Stimulated activated CD8-positive, alpha-beta memory T cell treated with anti-CD3 and anti-CD28 coated beads, Interleukin-2, amount 100 ng/mL, for 48 hours (primary cell): ENCODE measurements at regions not wholly inside any gene's neighbourhood (a gene's known extent, or its start where the extent isn't known, plus 50 kb on each side); places are given as distances from the start of the nearest gene placed in this dataset.

ENCODE experiments used
- DNase-seq, 2 donors: peaks; one replicate each; pipeline ENCODE4 v3.0.0-alpha.2; 2020; ENCODE audit warnings: low read depth in 2 of 2

DNA sequence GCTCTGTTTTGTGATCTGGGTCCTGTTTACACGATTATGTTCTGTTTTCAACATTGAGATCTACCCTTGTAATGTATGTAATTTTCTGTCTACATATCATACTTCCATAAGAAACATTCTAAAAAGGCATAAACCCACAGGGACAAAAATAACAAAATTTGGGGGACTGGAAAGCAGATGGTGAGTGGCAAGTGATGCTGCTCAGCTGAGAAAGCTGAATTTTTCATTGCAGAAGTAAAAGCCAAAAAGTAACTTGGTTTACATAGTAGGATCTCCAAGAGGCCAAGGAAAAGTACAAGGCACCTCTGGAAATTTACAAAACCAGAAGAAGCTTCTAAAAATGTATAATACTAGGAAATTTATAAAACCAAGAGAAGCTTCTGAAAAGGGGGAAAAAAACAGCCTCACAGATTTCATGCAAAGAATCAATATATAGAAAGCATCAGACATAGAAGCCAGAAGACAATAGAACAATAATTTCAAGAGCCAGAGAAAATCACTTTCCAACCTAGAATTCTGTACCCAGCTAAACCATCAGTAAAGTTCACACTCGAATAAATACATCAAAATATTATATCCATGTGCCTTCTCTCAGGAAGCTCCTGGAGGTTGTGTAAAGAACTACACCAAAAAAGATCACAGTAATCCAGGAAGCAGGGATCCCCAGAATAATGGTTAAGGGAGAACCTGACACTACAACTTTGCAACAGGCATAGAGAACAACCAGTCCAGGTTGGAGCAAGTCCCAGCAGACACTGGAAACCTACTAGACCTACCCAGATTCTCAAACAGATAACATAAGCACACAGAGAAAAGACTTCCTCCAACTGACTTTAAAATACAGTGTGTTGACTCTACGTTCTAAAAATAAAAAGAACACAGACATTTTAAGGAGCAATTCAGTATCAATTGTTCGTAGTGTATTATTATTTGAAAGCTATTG, 401.7 kb upstream of the HS6ST1 start:
- no peak for DNase-seq

GRCh38 chr2:128721096-128721495, 402.4 kb upstream of the HS6ST1 start:
- DNase-seq: no peak

DNA sequence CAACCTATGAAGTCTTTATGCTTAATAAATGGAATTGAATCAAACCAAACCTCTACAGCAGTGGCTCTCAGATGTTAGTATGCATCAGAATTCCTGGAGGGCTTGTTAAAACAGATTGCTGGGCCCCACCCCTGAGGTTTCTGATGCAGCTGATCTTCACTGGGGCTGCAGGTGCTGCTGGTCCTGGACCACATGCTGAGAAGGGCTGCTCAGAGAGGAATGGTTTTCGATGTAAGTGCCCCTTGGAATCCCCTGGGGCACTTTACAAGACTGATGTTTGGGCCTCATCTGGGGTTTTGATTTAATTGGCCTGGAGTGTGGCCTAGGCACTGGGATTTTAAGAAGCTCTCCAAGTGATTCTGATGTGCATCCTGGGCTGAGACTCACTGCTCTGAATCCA, 403.8 kb upstream of the HS6ST1 start:
- no peak for DNase-seq

DNA sequence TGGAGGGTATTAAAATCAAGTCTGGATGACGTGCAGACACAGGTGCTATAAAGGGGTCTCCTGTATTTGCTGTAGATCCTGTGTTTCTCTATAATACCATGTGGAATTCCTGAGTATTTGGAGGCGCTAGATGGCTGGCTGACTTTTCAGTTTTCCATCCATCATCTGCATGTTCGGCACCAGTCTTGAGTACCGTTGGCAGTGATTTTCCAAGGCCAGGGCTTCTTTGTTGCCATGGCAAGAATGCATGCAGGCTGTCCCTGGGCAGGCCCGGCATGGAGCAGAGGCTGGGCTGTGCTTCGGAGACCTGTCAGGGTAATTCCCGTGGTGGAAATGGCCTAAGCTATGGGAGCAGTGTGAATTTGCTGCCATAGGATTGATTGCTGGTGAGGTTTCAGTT, 405.9 kb upstream of the HS6ST1 start:
- DNase-seq: no peak

GRCh38 chr2:128724972-128725371, 406.3 kb upstream of the HS6ST1 start:
- no peak for DNase-seq

DNA sequence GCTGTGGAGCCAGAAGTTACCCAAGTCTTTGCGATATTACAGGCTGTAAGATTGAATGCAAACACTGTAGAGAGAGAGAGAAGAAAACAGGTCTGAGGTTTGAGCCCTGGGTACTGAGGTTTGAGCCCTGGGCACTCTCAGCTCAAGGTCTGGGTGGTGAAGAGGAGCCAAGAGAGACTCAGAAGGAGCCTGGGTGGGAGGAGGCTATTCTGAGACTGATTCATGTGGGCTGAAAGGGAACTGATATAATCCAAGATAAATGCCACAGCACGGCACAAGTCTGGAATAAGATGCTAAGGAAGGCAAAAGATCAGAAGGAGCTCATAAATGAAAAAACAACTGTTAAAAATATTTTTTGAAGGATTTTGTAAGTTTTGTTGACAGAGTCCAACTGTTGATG, 407.6 kb upstream of the HS6ST1 start:
- no peak for DNase-seq

DNA sequence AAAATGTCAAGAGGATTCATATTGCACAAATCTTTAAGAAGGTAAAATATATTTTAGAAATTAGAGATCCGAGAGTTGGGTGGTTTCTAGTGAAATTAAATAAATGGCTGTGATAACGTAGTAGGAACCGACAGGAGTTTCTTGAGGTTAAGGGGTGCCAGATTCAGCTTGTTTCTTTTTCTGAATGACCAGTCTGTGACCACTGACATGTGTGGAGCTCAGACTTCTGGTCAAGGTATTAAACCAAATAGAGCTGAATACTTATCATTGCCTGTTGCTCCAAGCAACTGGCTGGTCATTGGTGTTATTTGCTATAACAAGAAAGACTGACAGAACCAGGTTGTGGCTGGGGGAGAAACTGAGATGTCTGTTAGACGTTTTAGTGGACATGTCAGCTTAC, 408.2 kb upstream of the HS6ST1 start:
- no peak for DNase-seq

DNA sequence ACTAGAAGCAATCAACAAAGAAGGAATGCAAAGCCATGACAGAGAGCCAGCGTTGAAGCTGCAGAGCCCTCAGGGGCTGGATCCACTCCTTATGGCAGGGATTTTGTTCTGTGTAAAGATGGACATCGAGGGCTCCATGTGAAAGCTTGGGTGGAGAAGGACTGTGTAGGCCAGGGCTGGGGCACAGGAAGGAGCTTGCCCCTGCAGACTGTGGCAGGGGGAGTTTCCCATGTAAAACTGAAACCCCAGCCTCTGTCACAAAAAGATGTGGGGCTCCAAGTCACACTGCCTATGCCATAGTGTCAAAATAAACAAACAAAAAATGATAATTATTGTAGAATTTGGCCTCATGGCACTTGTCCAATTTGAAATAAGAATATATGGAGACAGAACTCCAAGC, 408.7 kb upstream of the HS6ST1 start:
- DNase-seq: no peak

DNA sequence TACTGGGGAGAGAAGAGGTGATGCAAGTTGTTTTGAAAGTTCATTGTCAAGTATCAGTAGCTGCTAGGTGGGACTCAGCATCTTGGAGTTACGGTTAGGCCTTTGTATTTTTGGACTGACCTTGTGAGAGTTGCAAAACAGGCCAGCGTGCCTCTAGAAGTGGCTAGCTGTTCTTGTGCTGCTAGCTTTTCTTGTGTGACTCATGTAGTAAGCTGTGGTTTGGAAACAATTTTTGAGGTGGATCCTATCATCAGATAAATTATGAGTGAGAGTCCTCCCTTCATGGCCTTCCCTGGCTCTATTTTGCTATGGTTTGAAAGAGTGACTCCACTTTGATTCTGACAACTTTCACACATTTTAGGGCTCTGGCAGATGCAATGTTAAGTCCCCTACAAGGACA, 409.2 kb upstream of the HS6ST1 start:
- no peak for DNase-seq

DNA sequence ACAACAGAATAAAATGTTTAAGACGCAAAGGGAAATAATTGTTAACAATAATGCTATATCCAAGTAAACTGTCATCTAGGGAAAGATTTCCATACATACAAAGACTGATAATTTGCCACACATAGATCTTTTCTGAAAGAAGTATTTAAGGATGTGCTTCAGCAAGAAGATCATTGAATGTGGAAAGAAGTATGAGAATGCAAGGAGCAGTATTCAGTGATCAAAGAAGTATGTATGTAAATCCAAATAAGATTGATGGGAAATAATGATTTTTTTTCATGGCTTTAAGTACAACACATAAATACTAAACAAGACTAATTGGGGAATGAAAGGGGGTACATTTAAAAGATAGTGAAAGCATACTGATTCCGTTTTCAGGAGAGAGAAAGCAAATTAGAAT, 410.4 kb upstream of the HS6ST1 start:
- no peak for DNase-seq

DNA sequence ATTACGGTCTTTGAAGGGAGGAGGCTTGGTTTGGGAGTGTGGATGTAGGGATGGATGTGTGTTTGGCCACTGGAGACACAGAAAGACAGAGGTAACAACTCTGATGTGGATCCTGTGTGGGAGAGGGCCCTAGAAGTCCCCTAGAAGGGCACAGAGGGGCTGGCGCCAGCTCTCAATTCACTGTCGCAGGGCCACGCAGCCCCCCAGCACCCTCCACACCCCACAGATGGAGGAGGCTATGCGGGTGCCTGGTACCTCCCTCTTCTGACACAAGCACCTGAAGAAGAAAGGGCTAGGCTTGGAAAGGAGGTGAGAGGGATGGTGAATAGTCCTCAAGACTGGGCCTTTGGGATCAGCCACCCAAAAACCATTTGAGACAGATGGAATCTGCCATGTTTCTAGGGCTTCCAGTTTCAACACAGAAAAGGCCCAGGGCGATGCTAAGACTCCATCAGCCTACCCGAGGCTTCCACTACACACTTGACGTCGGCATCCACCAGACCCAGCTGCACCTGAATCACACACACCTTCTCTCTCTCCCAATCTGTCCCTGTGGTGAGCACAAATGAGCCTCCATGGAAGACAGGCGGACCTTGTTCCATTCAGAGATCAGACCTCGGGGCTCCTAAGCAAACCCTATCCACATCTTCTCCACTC, 413.5 kb upstream of the HS6ST1 start:
- no peak for DNase-seq

- no peak for DNase-seq
Observed at GRCh38 chr2:128732976-128733431, 414.3 kb upstream of the HS6ST1 start.

- no peak for DNase-seq
Observed at GRCh38 chr2:128733450-128733849, 414.8 kb upstream of the HS6ST1 start.

- DNase-seq: no peak
Observed at GRCh38 chr2:128734521-128735295, 416.0 kb upstream of the HS6ST1 start.

- no peak for DNase-seq
Observed at GRCh38 chr2:128735296-128735960, 416.8 kb upstream of the HS6ST1 start.

- no peak for DNase-seq
Observed at GRCh38 chr2:128736046-128736688, 417.5 kb upstream of the HS6ST1 start.

- DNase-seq: peak; percentile 38 to 56
Observed at GRCh38 chr2:128736689-128737545, 418.2 kb upstream of the HS6ST1 start.

- no peak for DNase-seq
Observed at GRCh38 chr2:128737546-128737826, 418.8 kb upstream of the HS6ST1 start.

DNA sequence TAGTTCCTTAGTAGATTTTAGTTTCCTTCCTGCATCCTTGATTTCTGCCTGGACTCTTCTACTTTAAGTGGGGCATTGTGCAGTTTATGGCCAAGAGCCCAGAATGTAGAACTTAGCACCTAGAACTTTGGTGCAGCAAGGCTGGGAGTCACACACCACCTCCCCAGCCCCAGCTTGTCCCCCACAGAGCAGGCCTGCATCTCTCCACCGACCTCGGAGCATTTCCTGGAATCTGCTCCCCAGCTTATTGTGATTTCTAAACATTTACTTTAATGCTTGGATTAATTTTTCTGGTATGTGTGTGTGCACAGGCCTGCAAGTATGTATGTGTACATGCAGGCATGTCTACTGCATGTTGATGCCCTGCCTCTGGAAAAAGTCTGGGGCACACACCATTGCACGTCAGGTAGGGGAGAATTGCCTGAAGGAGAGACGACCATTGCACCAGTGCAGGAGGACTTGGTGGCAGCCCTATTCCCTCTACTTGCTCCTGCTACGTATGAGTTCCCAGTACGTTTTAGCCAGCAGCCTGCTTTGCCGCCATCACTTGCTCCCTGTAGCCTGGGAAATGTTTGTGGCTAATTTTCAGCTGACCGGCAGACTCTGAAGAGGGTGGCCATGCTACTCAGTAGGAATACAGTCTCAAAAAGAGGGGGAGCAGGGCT, 419.9 kb upstream of the HS6ST1 start:
- no peak for DNase-seq

GRCh38 chr2:128742467-128742866, 423.8 kb upstream of the HS6ST1 start:
- DNase-seq: no peak
